H1 (cell line): ENCODE measurements at regions not wholly inside any gene's neighbourhood (a gene's known extent, or its start where the extent isn't known, plus 50 kb on each side); places are given as distances from the start of the nearest gene placed in this dataset.

Experiments
- CTCF ChIA-PET: fragments of 300-600 bp; sonication (Branson Sonifier 250); formaldehyde crosslinking; loops from one replicate; lab custom pipeline; 2021; ENCODE audit not compliant: partially characterized antibody; lab: Charles Lee
- POLR2A ChIA-PET: fragments of 300-600 bp; sonication (Branson Sonifier 250); formaldehyde crosslinking; loops from one replicate; lab custom pipeline; 2021; ENCODE audit warnings: inconsistent platforms; ENCODE audit not compliant: partially characterized antibody; lab: Charles Lee
- DNase-seq, 2 experiments: peaks; one replicate each; pipeline versions ENCODE4 v3.0.0 to v3.0.0-alpha.2; 2010 to 2022; ENCODE audit warnings: low spot score in 2 of 2, low read depth in 1 of 2, mixed read lengths in 1 of 2
- FAIRE-seq: peaks from 2 replicates; lab custom pipeline; 2011; peaks lifted over from hg19 to GRCh38; lab: Jason Lieb, UNC
- H2AFZ ChIP-seq: 2 replicates; pipeline ENCODE4 v1.8.1; 2012; ENCODE audit warnings: low read length, inconsistent platforms
- H2AK5ac ChIP-seq: 2 replicates; pipeline ENCODE4 v1.6.1; 2013; ENCODE audit warnings: low read depth, low read length
- H2BK120ac ChIP-seq: replicated peaks from 2 replicates; pipeline ENCODE3; 2013; ENCODE audit warnings: low read depth, low read length, inconsistent platforms
- H2BK12ac ChIP-seq: 2 replicates; pipeline ENCODE4 v1.6.1; 2013; ENCODE audit warnings: low read depth, low read length
- H2BK15ac ChIP-seq: 2 replicates; pipeline ENCODE4 v1.6.1; 2013; ENCODE audit warnings: low read length
- H2BK20ac ChIP-seq: 2 replicates; pipeline ENCODE4 v1.6.1; 2013; ENCODE audit warnings: low read length
- H2BK5ac ChIP-seq: 2 replicates; pipeline ENCODE4 v1.6.1; 2013; ENCODE audit warnings: low read depth, low read length
- H3K14ac ChIP-seq: 2 replicates; pipeline ENCODE4 v1.6.1; 2013; ENCODE audit warnings: inconsistent platforms; ENCODE audit not compliant: insufficient read length
- H3K18ac ChIP-seq: 2 replicates; pipeline ENCODE4 v1.6.1; 2013; ENCODE audit warnings: low read length; ENCODE audit errors: extremely low read depth
- H3K23ac ChIP-seq: 2 replicates; pipeline ENCODE4 v1.6.1; 2013; ENCODE audit warnings: inconsistent platforms; ENCODE audit not compliant: insufficient read length
- H3K23me2 ChIP-seq: 2 replicates; pipeline ENCODE4 v1.6.1; 2013; ENCODE audit warnings: low read depth, low read length
- H3K27ac ChIP-seq: 2 replicates; pipeline ENCODE4 v1.6.1; 2011; ENCODE audit warnings: low read depth, low read length, inconsistent platforms
- H3K27me3 ChIP-seq, 4 experiments: replicated peaks in 1 of 4; 1 replicate in 1 of 4; 2 replicates in 3 of 4; pipeline versions ENCODE4 v1.6.1 to v1.8.1; 2011 to 2013; ENCODE audit warnings: low read length in 3 of 4, mild to moderate bottlenecking in 3 of 4, inconsistent platforms in 2 of 4, mixed read lengths in 2 of 4, moderate library complexity in 1 of 4; ENCODE audit not compliant: control insufficient read depth in 3 of 4, insufficient read depth in 3 of 4; ENCODE audit errors: extremely low read depth in 1 of 4
- H3K36me3 ChIP-seq, 4 experiments: 2 replicates each; pipeline versions ENCODE4 v1.6.1 to v1.8.1; 2011 to 2013; ENCODE audit warnings: mild to moderate bottlenecking in 4 of 4, low read length in 3 of 4, moderate library complexity in 2 of 4, control low read depth in 1 of 4, inconsistent platforms in 1 of 4; ENCODE audit not compliant: insufficient read depth in 4 of 4, control insufficient read depth in 2 of 4
- H3K4ac ChIP-seq: replicated peaks from 2 replicates; pipeline ENCODE3; 2013; ENCODE audit warnings: low read length, low read depth, mixed read lengths, inconsistent platforms; ENCODE audit not compliant: insufficient read length
- H3K4me1 ChIP-seq, 4 experiments: replicated peaks in 1 of 4; 1 replicate in 1 of 4; 2 replicates in 3 of 4; pipeline versions ENCODE4 v1.6.1 to v1.8.1; 2011 to 2013; ENCODE audit warnings: low read length in 3 of 4, inconsistent platforms in 2 of 4, mixed read lengths in 1 of 4; ENCODE audit not compliant: insufficient read depth in 4 of 4, control insufficient read depth in 3 of 4
- H3K4me2 ChIP-seq, 2 experiments: 2 replicates each; pipeline versions ENCODE4 v1.6.1 to v1.8.1; 2011 to 2013; ENCODE audit warnings: low read depth in 2 of 2, low read length in 2 of 2, control low read depth in 1 of 2, inconsistent platforms in 1 of 2, mild to moderate bottlenecking in 1 of 2; ENCODE audit not compliant: insufficient read depth in 1 of 2
- H3K4me3 ChIP-seq, 4 experiments: fragments of 200-600, 300-600 bp in 1 of 4; sonication (generic), shearing (Covaris generic), sonication (Bioruptor Twin) in 1 of 4; 2 replicates each; pipeline versions ENCODE4 v1.5.1 to v1.8.1; 2011 to 2016; ENCODE audit warnings: low read length in 4 of 4, low read depth in 3 of 4, control low read depth in 2 of 4, inconsistent platforms in 2 of 4, mild to moderate bottlenecking in 2 of 4, mixed read lengths in 1 of 4, moderate library complexity in 1 of 4; ENCODE audit not compliant: insufficient read depth in 2 of 4; ENCODE audit errors: extremely low read depth in 1 of 4
- H3K56ac ChIP-seq: replicated peaks from 2 replicates; pipeline ENCODE3; 2013; ENCODE audit warnings: low read depth, mild to moderate bottlenecking, mixed read lengths, low read length, inconsistent platforms; ENCODE audit not compliant: insufficient read length
- H3K79me1 ChIP-seq: 2 replicates; pipeline ENCODE4 v1.6.1; 2013; ENCODE audit warnings: low read depth, low read length, control low read depth
- H3K79me2 ChIP-seq, 2 experiments: 2 replicates each; pipeline versions ENCODE4 v1.6.1 to v1.8.1; 2012 to 2013; ENCODE audit warnings: low read length in 2 of 2, mild to moderate bottlenecking in 2 of 2, inconsistent platforms in 1 of 2; ENCODE audit not compliant: insufficient read depth in 2 of 2, control insufficient read depth in 1 of 2
- H3K9ac ChIP-seq, 4 experiments: replicated peaks in 1 of 4; 1 replicate in 1 of 4; 2 replicates in 3 of 4; pipeline versions ENCODE4 v1.6.1 to v1.8.1; 2011 to 2013; ENCODE audit warnings: low read depth in 3 of 4, low read length in 3 of 4, control low read depth in 2 of 4, mild to moderate bottlenecking in 2 of 4, moderate library complexity in 2 of 4, inconsistent platforms in 1 of 4; ENCODE audit errors: extremely low read depth in 1 of 4
- H3K9me3 ChIP-seq, 2 experiments: 2 replicates each; pipeline versions ENCODE4 v1.6.1 to v1.8.1; 2012 to 2013; ENCODE audit warnings: mild to moderate bottlenecking in 2 of 2, moderate library complexity in 2 of 2, control low read depth in 1 of 2, inconsistent platforms in 1 of 2, low read depth in 1 of 2, low read length in 1 of 2, mixed read lengths in 1 of 2; ENCODE audit not compliant: insufficient read depth in 2 of 2
- H4K20me1 ChIP-seq, 2 experiments: replicated peaks in 1 of 2; 2 replicates each; pipeline versions ENCODE3 to v1.8.1; 2011 to 2013; ENCODE audit warnings: inconsistent platforms in 2 of 2, low read length in 2 of 2, mild to moderate bottlenecking in 1 of 2; ENCODE audit not compliant: insufficient read depth in 2 of 2, control insufficient read depth in 1 of 2
- H4K5ac ChIP-seq: 2 replicates; pipeline ENCODE4 v1.6.1; 2013; ENCODE audit warnings: low read length, low read depth, mixed read lengths, inconsistent platforms; ENCODE audit not compliant: insufficient read length
- H4K8ac ChIP-seq: 2 replicates; pipeline ENCODE4 v1.8.0; 2013; ENCODE audit warnings: mild to moderate bottlenecking, moderate library complexity, low read length, inconsistent platforms; ENCODE audit not compliant: insufficient read depth; ENCODE audit errors: extremely low read depth
- H4K91ac ChIP-seq: replicated peaks from 2 replicates; pipeline ENCODE3; 2013; ENCODE audit warnings: low read length, mixed read lengths, inconsistent platforms; ENCODE audit not compliant: insufficient read length
- KDM1A ChIP-seq: fragments of 200-600, 300-600 bp; sonication (generic); IDR thresholded peaks from 2 replicates; pipeline ENCODE4 v1.7.1; 2016; ENCODE audit warnings: mild to moderate bottlenecking, low read length, borderline replicate concordance
- NANOG ChIP-seq: IDR thresholded peaks from 2 replicates; pipeline ENCODE4 v1.6.1; 2011; ENCODE audit warnings: low read length, low read depth, mild to moderate bottlenecking, inconsistent platforms; ENCODE audit not compliant: insufficient read depth, poor library complexity, severe bottlenecking
- RAD21 ChIP-seq, 2 experiments: IDR thresholded peaks in 1 of 2; conservative IDR thresholded peaks in 1 of 2; 2 replicates each; pipeline ENCODE4 v1.6.1; 2011; ENCODE audit warnings: low read depth in 2 of 2, low read length in 2 of 2, improper control_type of control experiment in 1 of 2, inconsistent platforms in 1 of 2, mild to moderate bottlenecking in 1 of 2, moderate library complexity in 1 of 2
- RFX5 ChIP-seq: IDR thresholded peaks from 2 replicates; pipeline ENCODE4 v1.6.1; 2011; ENCODE audit warnings: low read depth, low read length, improper control_type of control experiment, borderline replicate concordance
- SIN3A ChIP-seq, 2 experiments: IDR thresholded peaks in 1 of 2; conservative IDR thresholded peaks in 1 of 2; 2 replicates each; pipeline ENCODE4 v1.6.1; 2011 to 2012; ENCODE audit warnings: low read length in 2 of 2, improper control_type of control experiment in 1 of 2, low read depth in 1 of 2, mild to moderate bottlenecking in 1 of 2
- SP4 ChIP-seq: IDR thresholded peaks from 2 replicates; pipeline ENCODE4 v1.6.1; 2012; ENCODE audit warnings: low read length, inconsistent platforms
- SUZ12 ChIP-seq: fragments of 200-600 bp; sonication (generic); IDR thresholded peaks from 2 replicates; pipeline ENCODE4 v1.6.1; 2012; ENCODE audit warnings: mild to moderate bottlenecking, inconsistent platforms, low read length, moderate library complexity, mixed read lengths
- TAF1 ChIP-seq: IDR thresholded peaks from 2 replicates; pipeline ENCODE4 v1.6.1; 2011; ENCODE audit warnings: mild to moderate bottlenecking, low read depth, low read length
- TBP ChIP-seq: IDR thresholded peaks from 2 replicates; pipeline ENCODE4 v1.6.1; 2011; ENCODE audit warnings: low read depth, low read length, improper control_type of control experiment
- WGBS, 2 experiments: shearing (Covaris generic) in 1 of 2; methylation state at CpG; one replicate each; pipeline versions ENCODE4 v1.1.6 to v1.1.7; 2013 to 2015; ENCODE audit warnings: low lambda C conversion rate in 2 of 2, mixed read lengths in 2 of 2, inconsistent platforms in 1 of 2, low coverage in 1 of 2, missing lambda C conversion rate in 1 of 2; ENCODE audit not compliant: insufficient replicate concordance in 2 of 2, insufficient coverage in 1 of 2, insufficient read length in 1 of 2; ENCODE audit errors: extremely low coverage in 1 of 2, missing lambda C conversion rate in 1 of 2; 5-methylcytosine and 5-hydroxymethylcytosine counted together
- TF ChIP-seq, protein P1 (sequence below): IDR thresholded peaks from 2 replicates; pipeline ENCODE4 v1.6.1; 2012; ENCODE audit warnings: inconsistent platforms
- TF ChIP-seq, protein P2 (sequence below): IDR thresholded peaks from 2 replicates; pipeline ENCODE4 v1.6.1; 2012; ENCODE audit warnings: inconsistent platforms

DNA sequence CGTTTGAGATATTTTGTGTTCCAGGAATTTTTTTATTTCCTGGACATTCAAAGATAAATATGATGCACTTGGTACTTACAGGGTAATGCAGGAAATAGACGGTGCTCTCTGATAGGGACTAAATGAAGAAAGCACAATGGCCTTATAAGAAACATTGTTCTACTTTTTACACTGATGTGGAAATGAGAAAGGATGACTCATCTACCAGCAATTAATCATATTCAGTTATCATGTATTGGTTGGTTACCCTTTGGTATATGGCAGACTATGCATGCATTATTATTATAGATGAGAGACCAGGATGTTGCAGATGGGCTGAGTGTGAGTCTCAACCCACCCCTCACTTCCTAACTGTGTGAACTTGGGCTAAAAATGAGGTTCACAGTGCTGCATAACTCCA, 222.2 kb downstream of the FLRT2 start:
- no peaks in the 10 kb centered on the region for H3K79me2 ChIP-seq
- no peak overlapping the region for H2BK120ac ChIP-seq
- H2BK5ac ChIP-seq, result no peak overlapping the region
- no peak overlapping the region for H2AK5ac ChIP-seq
- no peaks in the 10 kb centered on the region for H3K23me2 ChIP-seq
- TF ChIP-seq RFX5 (no peak), TAF1 (no peak), KDM1A (no peak), NANOG (no peak), SIN3A (conservative IDR thresholded peaks at IDR 0.05 in 1 of 2, IDR thresholded peaks at IDR 0.05 in 1 of 2; ENCODE audit: low read depth in 1 of 2, low read length in 2 of 2) (no peak), SP4 (no peak), RAD21 (IDR thresholded peaks at IDR 0.05 in 1 of 2, conservative IDR thresholded peaks at IDR 0.05 in 1 of 2; ENCODE audit: low read depth in 2 of 2, low read length in 2 of 2) (no peak), TBP (no peak), SUZ12 (no peak)
- TF ChIP-seq, protein P1, sequence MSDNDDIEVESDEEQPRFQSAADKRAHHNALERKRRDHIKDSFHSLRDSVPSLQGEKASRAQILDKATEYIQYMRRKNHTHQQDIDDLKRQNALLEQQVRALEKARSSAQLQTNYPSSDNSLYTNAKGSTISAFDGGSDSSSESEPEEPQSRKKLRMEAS, result no peak
- TF ChIP-seq, protein P2, sequence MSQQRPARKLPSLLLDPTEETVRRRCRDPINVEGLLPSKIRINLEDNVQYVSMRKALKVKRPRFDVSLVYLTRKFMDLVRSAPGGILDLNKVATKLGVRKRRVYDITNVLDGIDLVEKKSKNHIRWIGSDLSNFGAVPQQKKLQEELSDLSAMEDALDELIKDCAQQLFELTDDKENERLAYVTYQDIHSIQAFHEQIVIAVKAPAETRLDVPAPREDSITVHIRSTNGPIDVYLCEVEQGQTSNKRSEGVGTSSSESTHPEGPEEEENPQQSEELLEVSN, result no peak
- H3K9me3 ChIP-seq, result no peaks in the 10 kb centered on the region
- no peak overlapping the region for H3K4ac ChIP-seq
- CTCF ChIA-PET, result no interaction called here
- no peaks in the 10 kb centered on the region for H3K79me1 ChIP-seq
- DNase-seq, result no peak
- H3K18ac ChIP-seq, result no peak overlapping the region
- H3K23ac ChIP-seq, result no peak overlapping the region
- H3K4me3 ChIP-seq, result no peak overlapping the region
- no peak overlapping the region for H2BK15ac ChIP-seq
- WGBS, 2 experiments, result 86% methylated on average over 2 of the region's 2 CpGs; no CpG with 5 or more reads in 1 of the 2 experiments
- H4K91ac ChIP-seq, result no peak overlapping the region
- no peaks in the 10 kb centered on the region for H3K27me3 ChIP-seq
- H4K8ac ChIP-seq, result no peak overlapping the region
- H3K56ac ChIP-seq, result no peak overlapping the region
- no peak overlapping the region for H2BK12ac ChIP-seq
- no peak overlapping the region for H4K5ac ChIP-seq
- H2AFZ ChIP-seq, result no peak overlapping the region
- H3K14ac ChIP-seq, result no peak overlapping the region
- POLR2A ChIA-PET, result no interaction called here
- no peaks in the 10 kb centered on the region; a peak in 1 of 8 replicates for H3K36me3 ChIP-seq
- no peak overlapping the region for H3K27ac ChIP-seq
- no peaks in the 10 kb centered on the region for H3K4me1 ChIP-seq
- no peaks in the 10 kb centered on the region for H4K20me1 ChIP-seq
- H3K9ac ChIP-seq, result no peak overlapping the region
- FAIRE-seq, result no peak
- H2BK20ac ChIP-seq, result no peak overlapping the region
- no peak overlapping the region for H3K4me2 ChIP-seq
